ENCODE measurements at regions not wholly inside any gene's neighbourhood (a gene's known extent, or its start where the extent isn't known, plus 50 kb on each side); places are given as distances from the start of the nearest gene placed in this dataset.

GRCh38 chr7:118657391-118658005 lies 433.0 kb downstream of the ANKRD7 start:
- TF ChIP-seq, protein P1, sequence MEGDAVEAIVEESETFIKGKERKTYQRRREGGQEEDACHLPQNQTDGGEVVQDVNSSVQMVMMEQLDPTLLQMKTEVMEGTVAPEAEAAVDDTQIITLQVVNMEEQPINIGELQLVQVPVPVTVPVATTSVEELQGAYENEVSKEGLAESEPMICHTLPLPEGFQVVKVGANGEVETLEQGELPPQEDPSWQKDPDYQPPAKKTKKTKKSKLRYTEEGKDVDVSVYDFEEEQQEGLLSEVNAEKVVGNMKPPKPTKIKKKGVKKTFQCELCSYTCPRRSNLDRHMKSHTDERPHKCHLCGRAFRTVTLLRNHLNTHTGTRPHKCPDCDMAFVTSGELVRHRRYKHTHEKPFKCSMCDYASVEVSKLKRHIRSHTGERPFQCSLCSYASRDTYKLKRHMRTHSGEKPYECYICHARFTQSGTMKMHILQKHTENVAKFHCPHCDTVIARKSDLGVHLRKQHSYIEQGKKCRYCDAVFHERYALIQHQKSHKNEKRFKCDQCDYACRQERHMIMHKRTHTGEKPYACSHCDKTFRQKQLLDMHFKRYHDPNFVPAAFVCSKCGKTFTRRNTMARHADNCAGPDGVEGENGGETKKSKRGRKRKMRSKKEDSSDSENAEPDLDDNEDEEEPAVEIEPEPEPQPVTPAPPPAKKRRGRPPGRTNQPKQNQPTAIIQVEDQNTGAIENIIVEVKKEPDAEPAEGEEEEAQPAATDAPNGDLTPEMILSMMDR (IDR thresholded peaks at IDR 0.05), result no peak
- TF ChIP-seq POLR2A (IDR thresholded peaks at IDR 0.05), result no peak
